IMR-90 (cell line): ENCODE measurements at regions not wholly inside any gene's neighbourhood (a gene's known extent, or its start where the extent isn't known, plus 50 kb on each side); places are given as distances from the start of the nearest gene placed in this dataset.

Experiments used
- BHLHE40 ChIP-seq: fragments of 150-350 bp; IDR thresholded peaks from 2 replicates; pipeline ENCODE4 v1.6.1; 2016; ENCODE audit warnings: mild to moderate bottlenecking, low read depth, low read length
- CEBPB ChIP-seq: IDR thresholded peaks from 2 replicates; pipeline ENCODE4 v1.6.1; 2012; ENCODE audit warnings: low read depth, low read length, improper control_type of control experiment
- CHD1 ChIP-seq: IDR thresholded peaks from 2 replicates; pipeline ENCODE4 v1.6.1; 2012; ENCODE audit warnings: low read depth, low read length, improper control_type of control experiment
- CTCF ChIP-seq: conservative IDR thresholded peaks from 2 replicates; pipeline ENCODE4 v1.5.1; 2012; ENCODE audit warnings: mild to moderate bottlenecking, low read depth, low read length, improper control_type of control experiment
- FOS ChIP-seq: fragments of 150-350 bp; IDR thresholded peaks from 2 replicates; pipeline ENCODE4 v1.6.1; 2016; ENCODE audit warnings: low read depth, low read length
- MAFK ChIP-seq: IDR thresholded peaks from 2 replicates; pipeline ENCODE4 v1.6.1; 2012; ENCODE audit warnings: low read depth, low read length, improper control_type of control experiment
- MAZ ChIP-seq: IDR thresholded peaks from 2 replicates; pipeline ENCODE4 v1.6.1; 2012; ENCODE audit warnings: low read depth, mild to moderate bottlenecking, low read length, improper control_type of control experiment, moderate library complexity, borderline replicate concordance
- MXI1 ChIP-seq: IDR thresholded peaks from 2 replicates; pipeline ENCODE4 v1.6.1; 2012; ENCODE audit warnings: low read depth, mild to moderate bottlenecking, low read length, moderate library complexity, borderline replicate concordance
- POLR2A ChIP-seq: IDR thresholded peaks from 2 replicates; pipeline ENCODE4 v1.6.1; 2012; ENCODE audit warnings: mild to moderate bottlenecking, low read depth, low read length
- RAD21 ChIP-seq: IDR thresholded peaks from 2 replicates; pipeline ENCODE4 v1.6.1; 2012; ENCODE audit warnings: low read length, improper control_type of control experiment
- RCOR1 ChIP-seq: IDR thresholded peaks from 2 replicates; pipeline ENCODE4 v1.6.1; 2012; ENCODE audit warnings: mild to moderate bottlenecking, low read length, improper control_type of control experiment; ENCODE audit not compliant: insufficient replicate concordance
- RFX5 ChIP-seq: IDR thresholded peaks from 2 replicates; pipeline ENCODE4 v1.8.0; 2012; ENCODE audit warnings: low read depth, mild to moderate bottlenecking, low read length, moderate library complexity
- USF2 ChIP-seq: fragments of 150-350 bp; IDR thresholded peaks from 2 replicates; pipeline ENCODE4 v1.6.1; 2017; ENCODE audit warnings: mild to moderate bottlenecking, antibody characterized with exemption, low read length, low read depth
- TF ChIP-seq, protein P1 (sequence below): fragments of 150-350 bp; IDR thresholded peaks from 2 replicates; pipeline ENCODE4 v1.6.1; 2016; ENCODE audit warnings: low read depth, mild to moderate bottlenecking, low read length, moderate library complexity, borderline replicate concordance

DNA sequence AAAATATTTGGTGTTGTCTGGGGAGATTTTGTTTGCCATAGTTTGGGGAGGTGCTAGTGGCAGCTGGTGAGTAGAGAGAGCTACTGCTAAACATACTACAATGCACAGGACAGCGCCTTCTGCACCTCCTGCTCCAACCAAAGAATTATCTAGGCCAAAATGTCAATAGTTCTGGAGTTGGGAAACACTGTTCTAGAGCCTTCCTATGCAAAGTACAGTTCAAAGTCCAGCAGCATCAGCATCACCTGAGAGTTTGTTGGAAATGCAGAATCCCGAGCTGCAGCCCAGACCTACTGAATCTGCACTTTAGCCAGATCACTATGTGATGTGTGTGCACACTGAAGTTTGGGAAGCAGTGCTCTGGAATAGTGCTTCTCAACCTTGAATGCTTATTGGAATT, 290.7 kb downstream of the TCF7L2 start:
- TF ChIP-seq CTCF, result no peak
- no peak for TF ChIP-seq POLR2A
- TF ChIP-seq MXI1, result no peak
- TF ChIP-seq RFX5, result no peak
- TF ChIP-seq BHLHE40, result no peak
- TF ChIP-seq FOS, result no peak
- no peak for TF ChIP-seq RCOR1
- no peak for TF ChIP-seq USF2
- TF ChIP-seq MAFK, result no peak
- TF ChIP-seq CEBPB, result no peak
- no peak for TF ChIP-seq CHD1
- TF ChIP-seq, protein P1, sequence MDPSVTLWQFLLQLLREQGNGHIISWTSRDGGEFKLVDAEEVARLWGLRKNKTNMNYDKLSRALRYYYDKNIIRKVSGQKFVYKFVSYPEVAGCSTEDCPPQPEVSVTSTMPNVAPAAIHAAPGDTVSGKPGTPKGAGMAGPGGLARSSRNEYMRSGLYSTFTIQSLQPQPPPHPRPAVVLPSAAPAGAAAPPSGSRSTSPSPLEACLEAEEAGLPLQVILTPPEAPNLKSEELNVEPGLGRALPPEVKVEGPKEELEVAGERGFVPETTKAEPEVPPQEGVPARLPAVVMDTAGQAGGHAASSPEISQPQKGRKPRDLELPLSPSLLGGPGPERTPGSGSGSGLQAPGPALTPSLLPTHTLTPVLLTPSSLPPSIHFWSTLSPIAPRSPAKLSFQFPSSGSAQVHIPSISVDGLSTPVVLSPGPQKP, result no peak
- TF ChIP-seq MAZ, result no peak
- TF ChIP-seq RAD21, result no peak
